NCI-H2081 treated with DMSO at 0.1 percent for 48 hours (cell line): ENCODE measurements at regions not wholly inside any gene's neighbourhood (a gene's known extent, or its start where the extent isn't known, plus 50 kb on each side); places are given as distances from the start of the nearest gene placed in this dataset.

Experiments
- DNase-seq: peaks from one replicate; lab custom pipeline; 2025; lab: John Stamatoyannopoulos, UW

DNA sequence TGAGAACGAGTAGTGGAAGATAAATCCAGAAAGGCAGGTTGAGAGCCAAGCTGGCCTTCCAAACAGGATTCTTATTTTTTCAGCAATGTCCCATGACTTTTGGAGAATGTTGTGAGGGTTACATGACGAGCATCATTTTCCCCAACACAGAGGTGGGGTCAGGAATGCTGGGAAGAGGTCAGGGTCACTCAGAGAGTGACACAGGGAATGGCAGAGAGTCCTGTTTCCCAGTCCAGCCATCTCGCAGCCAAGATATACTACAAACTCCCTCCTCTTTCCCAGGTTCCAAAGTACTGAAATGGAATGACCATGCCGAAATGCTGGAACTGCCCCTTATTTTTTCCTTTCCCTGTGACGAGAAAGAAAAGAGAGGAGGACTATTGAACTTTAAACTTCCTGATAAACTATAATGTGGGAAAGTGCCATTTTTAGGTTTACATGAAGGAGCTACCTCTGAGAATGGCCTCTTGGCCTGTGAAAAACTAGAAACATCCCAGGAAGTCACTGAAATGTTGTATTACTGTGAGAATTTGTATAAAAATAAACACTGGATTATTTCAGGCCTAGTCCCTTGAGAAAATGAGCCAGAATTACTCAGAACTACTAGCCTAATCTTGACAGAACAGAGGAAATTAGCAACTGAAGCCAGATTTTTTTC, 420.4 kb downstream of the CETN3 start:
- DNase-seq = no peak

- DNase-seq = no peak
These were observed 421.3 kb downstream of the CETN3 start for GRCh38 chr5:89988129-89988810.

GRCh38 chr5:89983216-89983615, 426.3 kb downstream of the CETN3 start:
- DNase-seq = no peak

- no peak for DNase-seq
These were observed 427.4 kb downstream of the CETN3 start for GRCh38 chr5:89981878-89982773.

GRCh38 chr5:89981021-89981420, 428.5 kb downstream of the CETN3 start:
- no peak for DNase-seq

- DNase-seq = no peak
These were observed 436.0 kb downstream of the CETN3 start for GRCh38 chr5:89973516-89973915.

GRCh38 chr5:89972901-89973300, 436.7 kb downstream of the CETN3 start:
- no peak for DNase-seq

- DNase-seq = no peak
These were observed 440.6 kb downstream of the CETN3 start for GRCh38 chr5:89968958-89969381.

DNA sequence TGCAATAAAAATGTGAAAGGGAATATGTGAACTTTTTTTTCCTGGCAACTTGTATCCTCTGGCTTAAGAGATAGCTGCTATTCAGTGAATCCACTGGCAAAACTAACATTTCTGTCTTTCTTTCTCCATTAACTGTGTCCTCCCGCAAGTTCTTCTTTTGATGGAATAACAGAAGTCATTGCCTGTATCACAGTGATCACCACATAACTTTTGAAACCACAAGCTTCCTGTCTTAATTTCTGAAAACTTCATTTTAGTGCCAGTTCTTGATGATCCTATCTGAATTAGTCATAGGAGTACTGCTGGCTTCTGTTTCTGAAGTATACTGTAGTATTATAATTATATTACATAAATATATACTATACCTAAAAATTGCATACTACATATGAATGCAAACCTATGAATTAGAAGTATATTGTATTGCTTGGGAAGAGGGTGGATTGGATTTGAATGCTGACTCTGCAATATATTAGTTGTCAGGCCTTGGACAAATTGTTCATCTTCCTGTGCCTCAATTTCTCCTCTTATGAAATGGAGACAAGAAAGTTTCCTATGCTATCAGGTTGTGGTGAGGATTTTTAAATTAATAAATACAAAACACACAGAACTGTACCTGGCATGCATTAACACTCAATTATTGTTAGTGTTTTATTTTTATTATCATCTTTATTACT, 441.6 kb downstream of the CETN3 start:
- no peak for DNase-seq

- no peak for DNase-seq
These were observed 452.7 kb downstream of the CETN3 start for GRCh38 chr5:89956838-89957237.

DNA sequence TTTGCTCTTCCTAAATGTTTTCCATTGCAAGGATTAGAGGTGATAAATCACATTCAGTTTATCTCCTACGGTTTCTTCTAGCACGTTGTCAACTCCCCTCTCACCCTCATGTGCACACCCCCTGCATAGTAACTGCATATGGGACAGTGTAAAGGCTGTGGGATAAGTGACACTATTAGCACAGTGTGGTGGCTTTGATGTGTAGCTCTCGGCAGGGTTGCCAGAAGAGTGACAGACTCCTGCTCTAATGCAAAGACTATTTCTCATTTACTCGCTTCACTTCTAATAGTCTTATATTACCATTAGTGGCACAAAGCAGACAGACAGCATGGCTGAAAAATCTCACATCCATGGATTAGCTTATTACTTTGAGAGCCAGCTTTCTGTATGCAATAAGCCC, 454.6 kb downstream of the CETN3 start:
- DNase-seq = no peak

- DNase-seq = no peak
These were observed 457.7 kb downstream of the CETN3 start for GRCh38 chr5:89951876-89952275.

- DNase-seq = no peak
These were observed 459.3 kb downstream of the CETN3 start for GRCh38 chr5:89950234-89950633.

DNA sequence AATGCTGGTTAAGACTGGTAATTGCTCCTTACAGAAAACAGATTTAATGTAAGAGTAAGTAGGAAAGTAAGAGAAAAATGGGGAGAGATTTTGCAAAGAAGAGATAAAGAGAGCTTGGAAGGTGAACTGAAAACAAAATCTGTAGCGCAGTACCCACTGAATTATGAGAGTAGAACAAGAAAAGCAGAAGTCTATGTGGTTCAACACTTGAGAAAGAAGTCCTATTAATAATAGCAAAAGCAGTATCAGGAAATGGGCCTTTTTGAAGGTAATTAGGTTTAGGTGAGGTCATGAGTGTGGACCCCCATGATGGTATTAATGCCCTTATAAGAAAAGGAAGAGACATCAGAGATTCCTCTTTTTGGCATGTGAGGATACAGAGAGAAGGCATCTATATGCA, 460.6 kb downstream of the CETN3 start:
- no peak for DNase-seq

DNA sequence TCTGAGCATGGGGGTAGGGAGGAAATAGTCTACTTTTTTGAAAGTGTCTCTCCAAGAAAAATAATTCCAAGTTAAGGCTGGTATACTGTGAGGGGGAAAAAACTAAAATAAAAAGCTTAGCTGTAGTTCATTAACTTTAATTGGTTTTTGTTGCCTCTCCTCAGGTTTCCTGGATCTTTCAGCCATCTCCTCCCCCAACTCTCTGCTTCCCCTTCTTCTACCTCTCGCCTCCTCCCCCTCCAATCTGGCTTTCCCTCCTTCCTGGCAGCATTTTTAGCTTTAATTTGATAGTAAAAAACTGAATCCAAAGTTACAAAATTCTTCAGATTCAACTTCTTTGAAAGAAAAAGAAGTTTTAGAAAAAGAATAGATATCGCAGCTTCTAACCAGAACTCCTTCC, 462.6 kb downstream of the CETN3 start:
- DNase-seq = no peak

GRCh38 chr5:89946508-89946907, 463.0 kb downstream of the CETN3 start:
- DNase-seq = no peak

DNA sequence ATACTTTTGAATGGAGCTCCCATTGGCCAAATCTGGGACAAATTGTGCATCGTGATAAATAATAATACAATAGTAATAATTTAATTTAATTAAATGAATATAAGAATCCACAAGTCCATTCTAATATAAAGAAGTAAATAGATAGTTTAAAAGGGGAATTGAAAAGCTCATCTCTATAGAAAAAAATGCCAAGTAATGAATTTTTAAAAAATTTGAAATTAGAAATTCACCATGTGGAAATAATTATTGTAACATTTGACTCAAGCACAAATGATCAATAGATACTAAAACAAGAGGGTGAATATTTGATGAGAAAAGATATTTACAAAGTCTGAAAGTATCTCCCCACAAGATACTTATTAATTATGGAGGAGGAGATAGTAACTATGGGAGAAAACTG, 467.4 kb downstream of the CETN3 start:
- DNase-seq = no peak

GRCh38 chr5:89936576-89936975, 473.0 kb downstream of the CETN3 start:
- DNase-seq = no peak

DNA sequence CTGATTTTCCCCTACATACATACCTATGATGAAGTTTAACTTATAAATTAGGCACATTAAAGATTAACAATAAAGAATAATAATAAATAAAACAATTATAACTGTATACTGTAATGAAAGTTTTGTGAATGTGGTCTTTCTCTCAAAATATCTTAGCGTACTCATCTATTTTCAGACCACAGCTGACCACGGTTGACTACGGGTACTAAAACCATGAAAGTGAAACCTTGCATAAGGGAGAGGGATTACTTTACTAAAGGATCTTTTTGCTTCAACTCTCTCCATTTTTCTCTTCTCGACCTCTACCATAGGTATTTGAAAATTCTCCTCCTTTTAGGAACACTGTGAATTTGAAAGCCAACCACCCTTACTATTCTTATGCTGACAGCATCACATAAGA, 475.5 kb downstream of the CETN3 start:
- no peak for DNase-seq

DNA sequence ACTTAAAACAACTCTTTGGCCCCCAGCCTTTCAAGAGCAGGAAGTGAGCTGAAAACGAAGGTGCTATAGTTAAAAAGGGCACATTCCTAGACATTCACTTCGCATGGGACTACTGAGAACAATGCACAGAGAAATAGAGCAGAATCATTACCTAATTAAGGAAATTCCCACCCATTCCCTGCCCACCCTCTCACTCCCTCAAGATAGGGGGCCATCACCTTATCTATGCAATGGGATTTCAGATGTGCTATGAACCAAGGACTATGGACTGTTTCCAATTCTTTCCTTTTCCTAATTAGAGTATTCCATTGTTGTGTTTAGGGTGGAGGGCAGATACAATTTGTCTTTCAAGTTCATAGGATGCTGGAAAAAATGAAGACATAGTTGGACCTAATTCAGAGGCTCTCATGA, 476.8 kb downstream of the CETN3 start:
- DNase-seq = no peak

GRCh38 chr5:89930591-89931392, 478.8 kb downstream of the CETN3 start:
- DNase-seq = no peak
